ENCODE measurements at regions not wholly inside any gene's neighbourhood (a gene's known extent, or its start where the extent isn't known, plus 50 kb on each side); places are given as distances from the start of the nearest gene placed in this dataset.
A peak's percentile ranks its signal among the peaks of the same experiment; 100 is the strongest.
"Not testable (repeated sequence)": the region's sequence is repeated elsewhere in the genome, so short reads cannot be mapped to it uniquely, and the experiment has no call there.

DNA sequence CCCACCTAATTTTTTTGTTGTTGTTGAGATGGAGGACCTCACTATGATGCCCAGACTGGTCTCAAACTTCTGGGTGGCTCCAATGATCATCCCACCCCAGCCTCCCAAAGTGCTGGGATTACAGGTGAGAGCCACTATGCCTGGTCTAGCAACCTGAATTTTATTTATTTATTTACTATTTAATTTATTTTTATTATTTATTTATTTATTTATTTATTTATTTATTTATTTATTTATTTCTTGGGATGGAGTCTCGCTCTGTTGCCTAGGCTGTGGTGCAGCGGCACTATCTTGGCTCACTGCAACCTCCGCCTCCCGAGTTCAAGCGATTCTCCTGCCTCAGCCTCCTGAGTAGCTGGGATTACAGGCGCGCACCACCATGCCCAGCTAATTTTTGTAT is 69.0 kb upstream of the LARGE1 start:
- not testable (repeated sequence) for H3K4me1 ChIP-seq (ENCODE audit: control insufficient read depth in 3 of 3, insufficient read depth in 2 of 3, low read depth in 1 of 3, low read length in 2 of 3); FAIRE-seq; H3K27me3 ChIP-seq (ENCODE audit: control insufficient read depth in 3 of 3, insufficient read depth in 3 of 3, low read length in 3 of 3); H3K4me3 ChIP-seq (ENCODE audit: low read depth in 1 of 3, low read length in 3 of 3); DNase-seq; H3K36me3 ChIP-seq (ENCODE audit: control insufficient read depth in 3 of 3, insufficient read depth in 2 of 3, low read depth in 1 of 3, low read length in 3 of 3); H3K9me3 ChIP-seq (ENCODE audit: control insufficient read depth in 2 of 2, insufficient read depth in 1 of 2, low read depth in 1 of 2, low read length in 1 of 2); H3K27ac ChIP-seq (ENCODE audit: low read depth in 1 of 3, low read length in 2 of 3)
- WGBS, 3 donors: 95 to 96% (median 96%) methylated on average over 7 of the region's 7 CpGs

DNA sequence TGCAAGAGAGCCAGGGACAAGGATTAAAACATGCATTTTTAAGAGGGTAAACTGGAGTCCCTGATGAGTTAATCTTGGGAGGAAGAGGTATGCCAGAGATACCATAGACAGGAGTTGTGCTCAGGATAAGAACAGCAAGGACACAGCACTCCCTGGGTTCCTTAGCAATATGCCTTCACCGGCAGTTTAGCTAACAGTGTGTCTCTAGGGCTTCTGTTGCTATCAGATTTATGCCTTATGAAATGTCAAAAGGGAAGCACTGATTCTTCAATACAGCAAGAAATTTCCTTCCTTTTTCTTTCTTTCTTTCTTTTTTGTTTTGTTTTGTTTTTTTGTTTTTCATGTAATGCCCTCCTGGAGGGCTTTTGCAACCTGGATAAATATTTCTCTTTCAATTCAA is 71.3 kb upstream of the LARGE1 start:
- FAIRE-seq: no peak
- Histone ChIP-seq H3K9me3 (ENCODE audit: control insufficient read depth in 2 of 2, insufficient read depth in 1 of 2, low read depth in 1 of 2, low read length in 1 of 2) (no peaks in the 10 kb centered on the region), H3K27ac (ENCODE audit: low read depth in 1 of 3, low read length in 2 of 3) (no peak overlapping the region), H3K27me3 (ENCODE audit: control insufficient read depth in 3 of 3, insufficient read depth in 3 of 3, low read length in 3 of 3) (no peaks in the 10 kb centered on the region), H3K36me3 (ENCODE audit: control insufficient read depth in 3 of 3, insufficient read depth in 2 of 3, low read depth in 1 of 3, low read length in 3 of 3) (no peaks in the 10 kb centered on the region), H3K4me1 (ENCODE audit: control insufficient read depth in 3 of 3, insufficient read depth in 2 of 3, low read depth in 1 of 3, low read length in 2 of 3) (no peaks in the 10 kb centered on the region), H3K4me3 (ENCODE audit: low read depth in 1 of 3, low read length in 3 of 3) (no peak overlapping the region)
- WGBS, 3 donors: 38 to 69% (median 56%) methylated on average over 1 of the region's 1 CpG
- no peak for DNase-seq

DNA sequence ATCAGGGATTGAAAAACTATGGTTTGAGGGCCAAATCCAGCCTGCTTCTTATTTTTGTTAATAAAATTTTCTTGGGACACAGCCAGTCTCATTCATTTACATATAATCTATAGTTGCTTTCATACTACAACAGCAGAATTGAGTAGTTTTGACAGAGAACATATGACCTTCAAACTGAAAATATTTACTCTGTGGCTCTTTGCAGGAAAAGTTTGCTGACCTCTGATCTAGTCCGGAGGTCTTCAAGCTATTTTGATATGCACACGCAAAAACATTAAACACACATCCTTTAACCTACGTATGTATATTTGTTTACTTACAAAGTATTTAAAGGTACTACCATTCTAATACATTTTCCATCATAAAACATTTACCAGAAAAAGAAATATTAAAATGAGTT is 76.5 kb upstream of the LARGE1 start:
- WGBS, 3 donors: 46 to 68% (median 60%) methylated on average over 3 of the region's 3 CpGs
- peaks cover 0 to 2% (median 0%) of the 10 kb centered on the region in 3 donors for H3K27me3 ChIP-seq (ENCODE audit: control insufficient read depth in 3 of 3, insufficient read depth in 3 of 3, low read length in 3 of 3)
- no peak overlapping the region for H3K4me3 ChIP-seq (ENCODE audit: low read depth in 1 of 3, low read length in 3 of 3)
- H3K36me3 ChIP-seq (ENCODE audit: control insufficient read depth in 3 of 3, insufficient read depth in 2 of 3, low read depth in 1 of 3, low read length in 3 of 3): no peaks in the 10 kb centered on the region
- DNase-seq: no peak
- H3K9me3 ChIP-seq (ENCODE audit: control insufficient read depth in 2 of 2, insufficient read depth in 1 of 2, low read depth in 1 of 2, low read length in 1 of 2): no peaks in the 10 kb centered on the region
- no peak for FAIRE-seq
- no peak overlapping the region for H3K27ac ChIP-seq (ENCODE audit: low read depth in 1 of 3, low read length in 2 of 3)
- no peaks in the 10 kb centered on the region for H3K4me1 ChIP-seq (ENCODE audit: control insufficient read depth in 3 of 3, insufficient read depth in 2 of 3, low read depth in 1 of 3, low read length in 2 of 3)

DNA sequence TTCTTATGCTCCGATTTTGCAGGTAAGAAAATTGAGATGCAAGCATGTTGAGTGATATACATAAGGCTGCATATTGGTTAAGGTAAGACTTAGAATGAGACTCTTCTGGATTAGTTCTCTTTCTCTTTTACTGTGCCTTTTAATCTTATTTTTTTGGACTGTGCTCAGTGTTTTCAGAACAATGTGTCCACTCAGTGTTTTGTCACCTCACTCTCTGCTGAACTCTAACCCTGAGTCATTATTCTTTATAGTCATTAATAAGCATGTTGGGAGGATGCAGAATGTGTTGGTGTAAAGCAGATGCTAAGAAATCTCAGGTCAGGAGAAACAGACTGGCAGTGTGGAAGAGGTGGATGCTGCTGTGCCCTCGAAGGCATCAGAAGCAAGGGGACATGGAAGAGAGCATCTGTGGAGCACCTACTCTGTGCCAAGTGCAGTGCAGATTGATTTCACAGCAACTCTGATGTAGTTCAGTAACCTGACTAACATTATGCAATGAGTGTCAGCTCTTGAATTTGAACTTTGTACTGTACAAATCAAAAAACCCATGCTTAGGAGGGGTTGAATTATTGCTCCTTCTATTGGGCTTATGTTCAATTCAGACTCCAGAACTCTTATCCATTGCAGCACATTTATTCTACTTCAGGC is 80.7 kb upstream of the LARGE1 start:
- Histone ChIP-seq H3K4me1 (ENCODE audit: control insufficient read depth in 3 of 3, insufficient read depth in 2 of 3, low read depth in 1 of 3, low read length in 2 of 3) (no peaks in the 10 kb centered on the region), H3K27ac (ENCODE audit: low read depth in 1 of 3, low read length in 2 of 3) (no peak overlapping the region), H3K4me3 (ENCODE audit: low read depth in 1 of 3, low read length in 3 of 3) (no peak overlapping the region), H3K9me3 (ENCODE audit: control insufficient read depth in 2 of 2, insufficient read depth in 1 of 2, low read depth in 1 of 2, low read length in 1 of 2) (no peaks in the 10 kb centered on the region), H3K36me3 (ENCODE audit: control insufficient read depth in 3 of 3, insufficient read depth in 2 of 3, low read depth in 1 of 3, low read length in 3 of 3) (no peaks in the 10 kb centered on the region), H3K27me3 (ENCODE audit: control insufficient read depth in 3 of 3, insufficient read depth in 3 of 3, low read length in 3 of 3) (peaks cover 0 to 2% (median 0%) of the 10 kb centered on the region in 3 donors)
- WGBS, 3 donors: 37 to 67% (median 42%) methylated on average over 2 of the region's 2 CpGs
- DNase-seq (peak; percentile 11 to 57), FAIRE-seq (no peak)

DNA sequence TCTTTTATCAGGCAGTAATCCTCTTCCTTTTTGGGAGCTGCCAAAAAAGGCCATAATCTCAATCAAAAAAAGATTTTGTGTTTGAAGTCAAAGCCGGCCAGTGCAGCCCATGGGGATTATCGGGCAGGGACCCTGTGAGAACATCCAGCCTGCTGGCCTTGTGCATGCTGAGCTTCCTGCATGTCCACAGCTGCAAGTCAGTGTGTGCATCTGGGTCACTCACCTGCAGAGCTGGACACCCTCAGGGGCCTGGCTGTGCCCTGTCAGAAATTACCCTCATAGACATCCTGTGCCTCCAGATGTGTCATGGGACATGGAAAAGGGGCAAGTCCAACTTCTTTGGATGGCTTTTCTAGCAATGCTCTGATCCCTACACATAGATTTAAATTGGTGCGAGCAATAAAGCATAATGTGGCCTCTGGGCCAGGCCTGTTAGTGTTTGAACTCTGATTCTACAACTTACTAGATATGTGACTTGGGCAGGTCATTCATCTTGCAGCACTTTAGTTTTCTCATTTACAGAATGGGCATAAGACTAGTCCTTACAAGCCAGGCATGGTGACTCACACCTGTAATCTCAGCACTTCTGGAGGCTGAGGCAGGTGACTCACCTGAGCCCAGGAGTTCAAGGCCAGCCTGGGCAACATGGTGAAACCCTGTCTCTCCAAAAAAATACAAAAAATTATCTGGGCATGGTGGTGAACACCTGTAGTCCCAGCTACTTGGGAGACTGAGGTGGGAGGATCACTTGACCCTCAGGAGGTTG is 81.6 kb upstream of the LARGE1 start:
- DNase-seq (peak; percentile 5 to 67), FAIRE-seq (no peak)
- Histone ChIP-seq H3K4me1 (ENCODE audit: control insufficient read depth in 3 of 3, insufficient read depth in 2 of 3, low read depth in 1 of 3, low read length in 2 of 3) (no peaks in the 10 kb centered on the region), H3K36me3 (ENCODE audit: control insufficient read depth in 3 of 3, insufficient read depth in 2 of 3, low read depth in 1 of 3, low read length in 3 of 3) (no peaks in the 10 kb centered on the region), H3K27me3 (ENCODE audit: control insufficient read depth in 3 of 3, insufficient read depth in 3 of 3, low read length in 3 of 3) (peaks cover 0 to 2% (median 0%) of the 10 kb centered on the region in 3 donors), H3K4me3 (ENCODE audit: low read depth in 1 of 3, low read length in 3 of 3) (no peak overlapping the region), H3K9me3 (ENCODE audit: control insufficient read depth in 2 of 2, insufficient read depth in 1 of 2, low read depth in 1 of 2, low read length in 1 of 2) (no peaks in the 10 kb centered on the region), H3K27ac (ENCODE audit: low read depth in 1 of 3, low read length in 2 of 3) (no peak overlapping the region)
- WGBS, 3 donors: 74 to 80% (median 75%) methylated on average over 3 of the region's 3 CpGs

DNA sequence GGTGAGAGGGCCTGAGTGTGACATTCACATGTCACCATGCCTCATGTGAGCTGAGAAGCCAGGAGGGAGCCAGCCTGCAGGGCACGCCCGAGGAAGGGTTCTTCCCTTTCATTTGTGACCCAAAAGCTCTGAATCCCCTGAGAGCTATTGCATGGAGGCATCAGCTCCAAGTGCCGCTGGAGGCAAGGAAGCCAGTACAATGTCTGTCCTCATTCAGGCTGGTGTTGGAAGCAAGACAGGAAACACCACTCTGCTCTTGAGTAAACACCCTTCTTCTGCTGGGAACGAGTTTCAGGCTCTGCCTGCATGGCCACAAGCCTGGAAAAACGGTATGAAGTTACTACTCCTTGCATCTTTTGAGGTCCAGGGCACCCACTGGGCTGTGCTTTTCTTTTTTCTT is 83.8 kb upstream of the LARGE1 start:
- WGBS, 3 donors: 44 to 54% (median 49%) methylated on average over 5 of the region's 5 CpGs
- DNase-seq (no peak), FAIRE-seq (no peak)
- Histone ChIP-seq H3K27me3 (ENCODE audit: control insufficient read depth in 3 of 3, insufficient read depth in 3 of 3, low read length in 3 of 3) (peaks cover 0 to 2% (median 0%) of the 10 kb centered on the region in 3 donors), H3K4me3 (ENCODE audit: low read depth in 1 of 3, low read length in 3 of 3) (no peak overlapping the region), H3K36me3 (ENCODE audit: control insufficient read depth in 3 of 3, insufficient read depth in 2 of 3, low read depth in 1 of 3, low read length in 3 of 3) (no peaks in the 10 kb centered on the region), H3K9me3 (ENCODE audit: control insufficient read depth in 2 of 2, insufficient read depth in 1 of 2, low read depth in 1 of 2, low read length in 1 of 2) (no peaks in the 10 kb centered on the region), H3K4me1 (ENCODE audit: control insufficient read depth in 3 of 3, insufficient read depth in 2 of 3, low read depth in 1 of 3, low read length in 2 of 3) (no peaks in the 10 kb centered on the region), H3K27ac (ENCODE audit: low read depth in 1 of 3, low read length in 2 of 3) (no peak overlapping the region)

DNA sequence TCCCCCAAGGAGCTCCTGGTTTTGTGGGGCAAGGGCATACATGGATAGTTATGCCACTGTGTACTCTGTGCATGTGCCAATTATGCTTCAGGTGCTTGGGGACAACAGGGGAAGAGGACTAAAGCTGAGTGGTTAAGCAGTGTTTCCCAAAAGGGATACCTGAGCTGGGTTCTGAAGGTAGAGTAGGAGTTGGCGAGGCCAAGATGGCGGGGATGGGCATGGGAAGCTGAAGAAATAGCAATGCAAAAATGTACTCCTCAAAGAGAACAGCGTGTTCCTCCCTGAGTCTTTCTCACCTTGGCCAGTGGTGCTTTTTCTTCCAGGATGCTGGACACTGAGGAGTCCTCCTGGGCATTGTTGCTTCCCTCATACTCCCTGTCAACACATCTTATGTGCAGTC is 90.0 kb upstream of the LARGE1 start:
- Histone ChIP-seq H3K4me1 (ENCODE audit: control insufficient read depth in 3 of 3, insufficient read depth in 2 of 3, low read depth in 1 of 3, low read length in 2 of 3) (no peaks in the 10 kb centered on the region), H3K9me3 (ENCODE audit: control insufficient read depth in 2 of 2, insufficient read depth in 1 of 2, low read depth in 1 of 2, low read length in 1 of 2) (peaks cover 0 to 2% of the 10 kb centered on the region in 2 donors), H3K36me3 (ENCODE audit: control insufficient read depth in 3 of 3, insufficient read depth in 2 of 3, low read depth in 1 of 3, low read length in 3 of 3) (no peaks in the 10 kb centered on the region), H3K27me3 (ENCODE audit: control insufficient read depth in 3 of 3, insufficient read depth in 3 of 3, low read length in 3 of 3) (peaks cover 0 to 2% (median 0%) of the 10 kb centered on the region in 3 donors), H3K27ac (ENCODE audit: low read depth in 1 of 3, low read length in 2 of 3) (no peak overlapping the region), H3K4me3 (ENCODE audit: low read depth in 1 of 3, low read length in 3 of 3) (no peak overlapping the region)
- no peak for DNase-seq
- FAIRE-seq: no peak
- WGBS, 3 donors: 75 to 87% (median 83%) methylated on average over 3 of the region's 3 CpGs

DNA sequence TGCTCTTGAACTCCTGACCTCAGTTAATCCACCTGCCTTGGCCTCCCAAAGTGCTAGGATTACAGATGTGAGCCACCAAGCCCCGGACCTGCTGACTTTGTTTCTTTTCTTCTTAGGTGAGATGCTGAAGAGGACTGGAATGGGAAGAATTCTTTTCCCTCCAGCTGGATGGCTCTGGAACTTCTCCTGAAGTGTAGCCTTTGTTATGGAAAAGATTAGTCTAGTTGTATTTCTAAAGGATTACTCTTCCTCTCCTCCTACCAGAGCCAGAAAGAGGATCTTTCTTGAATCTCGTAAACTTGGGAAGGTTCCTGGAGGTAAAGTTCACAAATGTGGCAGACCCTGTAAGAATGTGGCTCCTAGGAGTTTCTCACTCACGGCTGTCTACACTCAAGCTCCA is 95.4 kb upstream of the LARGE1 start:
- Histone ChIP-seq H3K4me1 (ENCODE audit: control insufficient read depth in 3 of 3, insufficient read depth in 2 of 3, low read depth in 1 of 3, low read length in 2 of 3) (no peaks in the 10 kb centered on the region), H3K9me3 (ENCODE audit: control insufficient read depth in 2 of 2, insufficient read depth in 1 of 2, low read depth in 1 of 2, low read length in 1 of 2) (no peaks in the 10 kb centered on the region), H3K36me3 (ENCODE audit: control insufficient read depth in 3 of 3, insufficient read depth in 2 of 3, low read depth in 1 of 3, low read length in 3 of 3) (no peaks in the 10 kb centered on the region), H3K4me3 (ENCODE audit: low read depth in 1 of 3, low read length in 3 of 3) (no peak overlapping the region), H3K27me3 (ENCODE audit: control insufficient read depth in 3 of 3, insufficient read depth in 3 of 3, low read length in 3 of 3) (no peaks in the 10 kb centered on the region), H3K27ac (ENCODE audit: low read depth in 1 of 3, low read length in 2 of 3) (no peak overlapping the region)
- WGBS, 3 donors: 47 to 73% (median 58%) methylated on average over 3 of the region's 3 CpGs
- DNase-seq (no peak), FAIRE-seq (no peak)
